ENCODE measurements at regions not wholly inside any gene's neighbourhood (a gene's known extent, or its start where the extent isn't known, plus 50 kb on each side); places are given as distances from the start of the nearest gene placed in this dataset.

- H3K4me3 ChIP-seq (replicated peaks; ENCODE audit: insufficient read depth, low read length) = no peak overlapping the region
- H3K27ac ChIP-seq (replicated peaks) = no peak overlapping the region
- no peak for DNase-seq (ENCODE audit: low read depth in 1 of 2, low spot score in 1 of 2)
- TF ChIP-seq GABPA (IDR thresholded peaks at IDR 0.05; ENCODE audit: low read depth) (no peak), REST (IDR thresholded peaks at IDR 0.05; ENCODE audit: insufficient replicate concordance, low read depth) (no peak), SPI1 (IDR thresholded peaks at IDR 0.05; ENCODE audit: borderline replicate concordance, low read depth) (no peak), CTCF (IDR thresholded peaks at IDR 0.05; ENCODE audit: insufficient read depth, low read length) (no peak), POLR2AphosphoS5 (IDR thresholded peaks at IDR 0.05; ENCODE audit: low read depth) (no peak)
- H3K27me3 ChIP-seq (ENCODE audit: insufficient read depth, poor library complexity, severe bottlenecking) = no peaks in the 10 kb centered on the region
Observed at GRCh38 chr1:232707142-232707541, 77.2 kb upstream of the SIPA1L2 start.

GRCh38 chr1:232709386-232709785 is 79.5 kb upstream of the SIPA1L2 start:
- no peak for DNase-seq (ENCODE audit: low read depth in 1 of 2, low spot score in 1 of 2)
- TF ChIP-seq SPI1 (IDR thresholded peaks at IDR 0.05; ENCODE audit: borderline replicate concordance, low read depth) = no peak
- TF ChIP-seq REST (IDR thresholded peaks at IDR 0.05; ENCODE audit: insufficient replicate concordance, low read depth) = no peak
- TF ChIP-seq CTCF (IDR thresholded peaks at IDR 0.05; ENCODE audit: insufficient read depth, low read length) = no peak
- TF ChIP-seq GABPA (IDR thresholded peaks at IDR 0.05; ENCODE audit: low read depth) = no peak
- no peak for TF ChIP-seq POLR2AphosphoS5 (IDR thresholded peaks at IDR 0.05; ENCODE audit: low read depth)
- H3K4me3 ChIP-seq (replicated peaks; ENCODE audit: insufficient read depth, low read length) = no peak overlapping the region

GRCh38 chr1:232711996-232712395 is 82.1 kb upstream of the SIPA1L2 start:
- H3K4me3 ChIP-seq (replicated peaks; ENCODE audit: insufficient read depth, low read length) = no peak overlapping the region
- TF ChIP-seq CTCF (IDR thresholded peaks at IDR 0.05; ENCODE audit: insufficient read depth, low read length) (no peak), POLR2AphosphoS5 (IDR thresholded peaks at IDR 0.05; ENCODE audit: low read depth) (no peak), SPI1 (IDR thresholded peaks at IDR 0.05; ENCODE audit: borderline replicate concordance, low read depth) (no peak), GABPA (IDR thresholded peaks at IDR 0.05; ENCODE audit: low read depth) (no peak), REST (IDR thresholded peaks at IDR 0.05; ENCODE audit: insufficient replicate concordance, low read depth) (no peak)

More at GRCh38 chr1:232709386-232709785, 79.5 kb upstream of the SIPA1L2 start:
- H3K27ac ChIP-seq (replicated peaks) = no peak overlapping the region
- no peaks in the 10 kb centered on the region for H3K27me3 ChIP-seq (ENCODE audit: insufficient read depth, poor library complexity, severe bottlenecking)

More at GRCh38 chr1:232711996-232712395, 82.1 kb upstream of the SIPA1L2 start:
- H3K27me3 ChIP-seq (ENCODE audit: insufficient read depth, poor library complexity, severe bottlenecking) = no peaks in the 10 kb centered on the region
- no peak for DNase-seq (ENCODE audit: low read depth in 1 of 2, low spot score in 1 of 2)
- H3K27ac ChIP-seq (replicated peaks) = no peak overlapping the region

All from HL-60 (cell line).